Fibroblast of mammary gland (primary cell): ENCODE measurements at regions not wholly inside any gene's neighbourhood (a gene's known extent, or its start where the extent isn't known, plus 50 kb on each side); places are given as distances from the start of the nearest gene placed in this dataset.
A peak's percentile ranks its signal among the peaks of the same experiment; 100 is the strongest.

Experiments used
- DNase-seq: peaks from one replicate; pipeline ENCODE4 v3.0.0-alpha.2; 2010; ENCODE audit warnings: low read depth
- H3K4me3 ChIP-seq: 2 replicates; pipeline ENCODE4 v1.5.1; 2011; ENCODE audit warnings: low read depth, mild to moderate bottlenecking, low read length, moderate library complexity; ENCODE audit not compliant: control insufficient read depth
- CTCF ChIP-seq: conservative IDR thresholded peaks from 2 replicates; pipeline ENCODE4 v1.5.1; 2011; ENCODE audit warnings: low read depth, low read length, inconsistent platforms; ENCODE audit not compliant: control insufficient read depth, insufficient read depth

DNA sequence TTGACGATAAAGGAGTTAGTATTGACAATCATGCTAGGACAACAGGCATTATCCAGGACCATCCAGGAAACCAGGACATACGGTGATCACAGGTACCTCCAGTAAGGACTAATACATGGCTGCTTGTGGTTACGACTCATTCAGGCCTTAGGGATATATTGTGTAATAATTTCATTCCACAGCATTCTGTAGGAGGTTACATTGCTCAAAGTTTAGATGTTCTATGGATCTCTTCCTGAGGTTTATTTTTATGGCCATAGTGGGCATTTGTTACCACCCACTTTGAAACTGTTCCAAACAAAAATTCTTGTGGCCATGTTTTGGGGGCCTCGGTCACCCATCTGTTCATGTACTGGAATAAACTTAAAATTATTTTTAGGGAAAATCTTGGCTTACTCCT is 431.6 kb downstream of the METTL4 start:
- DNase-seq = peak; percentile 48
- TF ChIP-seq CTCF = no peak
- no peak overlapping the region for H3K4me3 ChIP-seq

DNA sequence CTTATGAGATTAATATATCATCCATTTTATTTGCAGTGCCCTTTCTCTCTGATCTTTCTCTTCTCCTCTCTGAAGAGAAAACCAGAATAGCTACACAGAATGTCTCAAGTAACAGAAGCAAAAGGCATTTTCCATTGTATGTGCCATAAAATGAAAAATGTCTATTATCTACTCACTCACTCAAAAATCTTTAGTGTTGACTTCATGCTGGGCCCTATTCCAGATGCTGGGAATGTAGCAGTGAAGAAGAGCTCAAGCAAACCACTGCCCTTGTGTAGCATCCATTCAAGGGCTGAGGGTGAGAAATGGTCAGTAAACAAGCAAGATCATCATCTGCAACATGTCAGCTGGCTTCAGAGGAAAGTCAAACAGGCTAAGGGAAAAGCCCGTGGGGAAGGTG is 427.7 kb downstream of the METTL4 start:
- DNase-seq = peak; percentile 11
- no peak overlapping the region for H3K4me3 ChIP-seq
- no peak for TF ChIP-seq CTCF

DNA sequence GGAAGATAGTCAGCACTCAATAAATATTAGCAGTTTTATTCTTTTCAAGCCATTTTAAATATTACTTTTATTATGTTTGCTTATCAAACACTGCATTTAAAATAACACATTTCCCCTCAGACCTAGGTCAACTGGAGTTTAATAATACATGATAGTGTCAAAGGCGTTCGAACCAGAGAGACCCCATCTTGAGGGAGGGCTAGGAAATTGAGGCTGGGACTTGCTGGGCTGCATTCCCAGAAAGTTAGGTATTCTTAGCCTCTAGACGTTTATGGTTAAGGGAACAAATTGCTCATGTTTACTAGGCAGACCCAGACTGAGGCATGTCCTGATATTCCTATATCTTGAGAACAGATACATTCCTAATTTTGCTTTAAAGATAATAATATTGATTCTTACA is 426.5 kb downstream of the METTL4 start:
- TF ChIP-seq CTCF = no peak
- no peak overlapping the region for H3K4me3 ChIP-seq
- no peak for DNase-seq

DNA sequence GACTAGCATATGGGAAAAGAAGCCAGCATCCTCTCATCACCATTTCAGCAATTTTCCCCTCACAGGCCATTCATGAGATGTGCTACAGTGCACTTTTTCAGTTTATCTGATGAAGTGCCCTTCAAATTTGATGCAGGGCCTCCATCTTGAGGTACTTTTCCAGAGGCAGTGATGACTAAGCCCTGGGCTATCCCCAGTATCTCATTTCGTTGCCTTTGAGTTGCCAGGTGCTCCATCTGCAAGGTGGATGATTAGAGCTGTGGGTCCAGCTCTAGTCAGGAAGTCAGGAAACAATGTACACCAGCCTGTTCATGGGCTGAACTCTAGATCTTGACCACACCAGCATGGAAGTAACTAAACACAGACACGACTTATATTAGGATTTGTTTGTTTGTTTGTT is 425.2 kb downstream of the METTL4 start:
- TF ChIP-seq CTCF = no peak
- DNase-seq = no peak

DNA sequence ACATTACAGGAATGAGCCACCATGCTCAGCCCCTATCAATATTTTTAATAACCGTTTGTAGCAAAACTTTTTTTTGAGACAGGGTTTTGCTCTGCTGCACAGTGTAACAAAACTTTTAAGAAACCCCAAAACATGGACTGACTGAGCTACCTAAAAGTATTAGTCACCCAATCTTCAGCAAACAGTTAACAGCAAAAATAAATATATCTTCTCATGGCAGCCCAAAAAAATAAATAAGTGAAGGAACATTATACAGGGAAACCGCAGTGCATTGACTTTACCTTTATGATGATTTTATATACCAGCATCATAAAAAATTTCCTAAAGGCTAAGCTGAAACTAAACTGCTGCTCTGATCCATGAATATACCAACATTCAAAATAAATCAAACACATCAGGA is 424.6 kb downstream of the METTL4 start:
- DNase-seq = no peak
- H3K4me3 ChIP-seq = no peak overlapping the region
- no peak for TF ChIP-seq CTCF

More for the DNA sequence above, 425.2 kb downstream of the METTL4 start:
- H3K4me3 ChIP-seq = no peak overlapping the region

- peak; percentile 80 for DNase-seq
- no peak overlapping the region for H3K4me3 ChIP-seq
- no peak for TF ChIP-seq CTCF
These were observed 423.7 kb downstream of the METTL4 start for GRCh38 chr18:2147476-2148230.

DNA sequence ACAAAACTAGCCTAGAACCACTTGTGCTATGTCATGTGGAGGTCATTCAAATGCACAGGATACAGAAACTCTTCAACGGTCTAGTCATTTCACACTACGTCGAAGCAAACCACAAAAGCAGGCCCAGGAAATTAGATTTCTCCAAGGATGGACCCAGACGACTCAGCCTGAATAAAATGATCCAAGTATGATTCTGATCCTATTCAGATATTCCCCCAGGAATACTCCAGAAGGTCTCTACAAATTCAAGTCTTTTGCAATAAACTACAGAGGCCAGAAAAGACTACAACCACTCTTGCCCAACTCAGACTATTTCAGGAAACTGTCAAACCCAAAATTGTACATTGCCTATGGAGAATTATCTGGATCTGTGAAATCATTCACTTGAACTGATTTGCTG is 422.5 kb downstream of the METTL4 start:
- TF ChIP-seq CTCF = no peak
- no peak overlapping the region for H3K4me3 ChIP-seq
- peak; percentile 60 for DNase-seq
